Islet of Langerhans (tissue), 1 donor: ENCODE measurements at regions not wholly inside any gene's neighbourhood (a gene's known extent, or its start where the extent isn't known, plus 50 kb on each side); places are given as distances from the start of the nearest gene placed in this dataset.
"Not testable (repeated sequence)": the region's sequence is repeated elsewhere in the genome, so short reads cannot be mapped to it uniquely, and the experiment has no call there.

ENCODE experiments used
- FAIRE-seq: peaks from one replicate; lab custom pipeline; 2011; peaks lifted over from hg19 to GRCh38; lab: Jason Lieb, UNC

GRCh38 chr15:62218841-62219240 is 53.8 kb upstream of the C2CD4B start:
- no peak for FAIRE-seq

- FAIRE-seq: no peak
These were observed 54.7 kb upstream of the C2CD4B start for GRCh38 chr15:62219799-62220198.

DNA sequence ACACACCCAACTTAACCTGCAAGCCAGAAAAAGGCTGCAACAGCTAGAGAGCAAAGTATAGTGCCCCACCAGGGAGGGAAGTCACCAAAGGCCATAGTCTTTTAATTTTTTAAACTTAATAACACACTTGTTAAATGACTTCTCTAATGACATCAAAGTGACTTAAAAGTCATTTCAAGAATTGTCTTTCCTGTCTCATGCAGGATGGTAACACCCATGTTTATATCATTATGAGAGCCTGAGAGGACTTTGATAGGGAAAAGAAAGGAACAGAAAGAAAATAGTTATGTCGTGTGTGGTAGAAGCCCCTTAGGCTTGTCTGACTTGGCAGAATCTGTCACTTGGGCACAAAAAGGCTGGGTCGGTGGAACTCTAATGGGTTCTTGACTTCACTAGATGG is 57.9 kb upstream of the C2CD4B start:
- no peak for FAIRE-seq

- no peak for FAIRE-seq
These were observed 63.5 kb upstream of the C2CD4B start for GRCh38 chr15:62228604-62229003.

- no peak for FAIRE-seq
These were observed 66.8 kb upstream of the C2CD4B start for GRCh38 chr15:62231856-62232255.

GRCh38 chr15:62240121-62241096 is 75.3 kb upstream of the C2CD4B start:
- no peak for FAIRE-seq

GRCh38 chr15:62241135-62241770 is 76.2 kb upstream of the C2CD4B start:
- no peak for FAIRE-seq

- FAIRE-seq: no peak
These were observed 77.9 kb upstream of the C2CD4B start for GRCh38 chr15:62242999-62243398.

GRCh38 chr15:62244762-62245161 is 79.7 kb upstream of the C2CD4B start:
- no peak for FAIRE-seq

DNA sequence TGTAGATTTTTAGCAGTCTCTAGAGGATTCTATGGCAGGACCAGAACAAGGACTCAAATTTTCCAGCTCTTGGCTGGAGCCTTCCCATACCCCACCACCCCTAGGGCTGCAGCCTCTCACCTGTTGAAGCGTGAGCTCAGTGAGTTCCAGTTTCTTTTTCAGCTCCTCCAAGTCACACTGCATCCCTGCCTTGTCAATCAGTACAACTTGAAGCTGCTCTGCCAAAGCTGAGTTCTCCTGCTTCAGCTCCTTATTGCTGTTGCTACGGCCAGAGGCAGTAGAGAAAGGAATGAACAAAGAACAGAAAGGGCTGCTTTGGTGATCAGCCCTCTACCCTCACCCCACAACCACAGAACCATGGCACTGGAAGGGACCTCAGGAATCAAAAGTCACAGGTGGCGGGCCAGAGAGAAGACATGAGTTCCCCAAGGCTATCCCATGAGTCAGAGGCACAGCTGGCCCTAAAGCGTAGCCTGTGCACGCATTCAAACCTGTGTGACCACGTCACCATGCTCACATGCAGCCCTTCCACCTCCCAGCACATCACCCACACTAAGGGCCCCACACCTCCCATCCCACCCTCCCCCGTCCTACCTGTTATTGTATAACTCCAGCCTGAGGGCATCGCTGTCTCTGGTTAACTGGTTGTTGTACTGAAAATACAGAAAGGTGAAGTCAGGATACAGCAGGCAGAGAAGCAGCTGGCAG is 83.3 kb upstream of the C2CD4B start:
- no peak for FAIRE-seq

- FAIRE-seq: no peak
These were observed 84.4 kb upstream of the C2CD4B start for GRCh38 chr15:62249501-62249900.

- no peak for FAIRE-seq
These were observed 85.1 kb upstream of the C2CD4B start for GRCh38 chr15:62250186-62250585.

GRCh38 chr15:62250978-62251377 is 85.9 kb upstream of the C2CD4B start:
- no peak for FAIRE-seq

DNA sequence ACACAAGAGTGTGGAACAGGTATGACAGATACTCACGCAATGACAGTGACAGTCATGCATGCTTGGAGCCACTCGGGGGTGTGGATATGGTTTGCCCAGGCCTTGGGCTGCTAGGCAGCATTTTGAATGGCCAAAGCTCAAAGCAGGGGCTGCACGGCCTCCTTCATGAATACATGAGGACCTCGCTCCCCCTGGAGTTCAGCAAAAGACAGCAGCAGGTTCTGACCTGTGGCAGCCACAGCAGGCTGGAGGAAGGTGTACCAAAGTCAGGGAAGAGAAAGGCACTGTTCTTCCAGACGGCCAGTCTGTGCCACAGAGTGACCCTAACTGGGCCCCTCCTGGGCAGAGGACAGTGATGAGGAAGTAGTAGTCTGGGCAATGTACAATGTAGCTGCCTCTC is 88.2 kb upstream of the C2CD4B start:
- FAIRE-seq: no peak

DNA sequence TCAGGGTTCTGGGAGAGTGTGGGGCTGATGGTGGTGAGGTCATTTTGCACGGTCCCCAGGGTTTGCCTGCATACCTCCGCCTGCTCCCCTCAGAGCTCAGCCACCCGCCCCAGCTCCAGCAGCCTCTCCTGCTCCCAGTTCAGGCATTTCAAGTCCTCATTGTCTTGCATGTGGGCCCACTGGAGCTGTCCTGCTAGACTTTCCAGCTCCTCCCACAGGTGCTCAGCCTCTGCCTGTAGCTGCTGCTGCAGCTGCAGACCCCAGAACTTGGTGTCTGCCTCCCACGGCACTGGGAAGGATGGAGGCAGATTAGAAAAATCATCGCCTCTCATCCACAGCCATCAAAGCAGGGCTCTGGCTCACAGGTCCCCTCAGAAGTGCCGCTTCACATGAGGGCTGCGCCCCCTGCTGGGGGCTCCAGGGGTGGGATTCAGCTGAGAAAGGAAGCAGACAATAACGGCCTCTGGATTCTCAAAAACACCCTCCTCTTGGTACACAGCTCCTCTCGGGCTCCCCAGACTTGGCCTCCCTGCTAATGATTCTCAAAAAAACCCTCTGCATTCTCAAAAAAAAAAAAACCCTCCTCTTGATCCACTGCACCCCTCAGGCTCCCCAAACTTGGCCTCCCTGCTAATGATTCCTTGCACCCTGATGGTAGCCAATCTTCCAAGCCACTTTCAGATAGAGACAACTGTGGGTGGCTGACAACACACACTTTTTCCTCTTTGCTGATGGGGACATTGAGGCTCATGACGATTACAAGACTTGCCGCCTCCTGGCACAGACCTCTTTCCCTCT is 89.3 kb upstream of the C2CD4B start:
- no peak for FAIRE-seq

DNA sequence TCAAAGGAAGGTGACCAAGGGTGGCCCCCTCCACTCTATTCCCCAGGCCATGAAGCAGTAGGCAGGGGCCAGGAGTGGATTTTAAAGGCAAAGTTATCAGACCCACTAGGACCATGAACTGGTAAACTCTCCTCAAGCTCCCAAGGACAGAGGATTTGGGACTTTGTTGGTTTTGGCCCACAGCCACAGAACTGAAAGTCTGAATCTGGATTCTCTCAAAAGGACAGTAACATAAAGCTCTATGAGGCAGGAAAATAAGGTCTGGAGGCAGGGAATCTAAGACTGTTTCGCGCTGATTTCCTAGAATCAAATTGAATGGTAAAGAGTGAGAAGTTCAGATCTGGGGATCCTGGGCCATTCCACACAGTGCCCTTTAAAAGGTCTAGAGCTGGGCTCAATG is 91.3 kb upstream of the C2CD4B start:
- FAIRE-seq: not testable (repeated sequence)

DNA sequence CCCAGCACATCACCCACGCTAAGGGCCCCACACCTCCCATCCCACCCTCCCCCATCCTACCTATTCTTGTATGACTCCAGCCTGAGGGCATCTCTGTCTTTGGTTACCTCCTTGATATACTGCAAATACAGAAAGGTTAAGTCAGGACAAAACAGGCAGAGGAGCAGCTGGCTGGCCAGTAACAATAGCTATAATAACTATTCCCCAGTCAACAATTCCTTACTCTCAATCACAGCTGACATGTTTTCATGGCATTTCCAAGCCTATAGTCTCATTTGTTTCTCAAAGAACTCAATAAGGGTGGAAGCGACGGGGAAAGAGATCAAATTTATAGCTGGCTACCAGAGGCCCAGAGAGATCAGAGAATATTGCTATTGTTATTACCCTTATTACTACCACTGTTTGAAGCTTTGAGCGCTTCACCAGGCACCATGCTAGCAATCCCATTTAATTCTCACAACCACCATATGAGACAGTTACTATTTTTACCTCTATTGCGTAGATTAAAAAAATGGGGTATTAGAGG is 93.0 kb upstream of the C2CD4B start:
- FAIRE-seq: no peak

- no peak for FAIRE-seq
These were observed 97.3 kb upstream of the C2CD4B start for GRCh38 chr15:62262305-62262941.

DNA sequence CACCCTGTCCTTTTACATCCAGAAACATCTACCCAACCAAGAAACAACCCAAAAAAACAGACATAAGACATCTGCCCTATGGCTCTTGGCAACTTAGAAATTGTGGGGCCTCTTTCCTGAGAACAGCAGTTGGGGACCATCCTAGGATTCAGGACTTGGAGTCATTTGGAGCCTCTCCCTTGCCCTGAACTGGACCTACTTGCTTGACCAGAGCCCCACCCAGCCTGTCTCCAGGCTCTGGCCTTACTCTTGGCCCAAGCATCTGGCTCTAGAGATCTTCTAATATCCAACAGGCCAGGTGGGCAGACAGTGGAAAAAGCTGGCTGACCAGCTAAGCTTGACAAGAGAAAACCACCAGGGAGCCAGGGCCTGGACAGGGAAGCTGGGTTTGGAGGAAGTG is 99.1 kb upstream of the C2CD4B start:
- FAIRE-seq: no peak

DNA sequence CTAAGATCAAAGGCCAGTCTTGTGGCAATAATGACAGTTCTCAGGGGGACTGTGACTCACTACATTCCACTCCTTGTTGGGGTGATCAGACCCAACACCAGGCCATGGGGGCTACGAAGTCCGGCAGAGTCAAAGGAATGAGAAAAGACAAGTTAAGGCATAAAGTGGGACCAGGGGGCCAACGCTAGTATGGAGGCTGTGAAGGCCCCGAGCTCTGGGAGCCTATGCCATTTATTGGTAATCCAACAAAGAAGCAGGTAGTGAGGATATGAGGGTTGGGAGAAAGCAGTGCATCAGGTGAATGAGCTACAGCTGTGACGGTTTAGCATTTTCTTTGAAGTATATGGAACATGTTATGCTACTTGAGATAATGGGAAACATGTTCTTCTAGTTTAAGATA is 104.4 kb upstream of the C2CD4B start:
- FAIRE-seq: no peak

- no peak for FAIRE-seq
These were observed 105.3 kb upstream of the C2CD4B start for GRCh38 chr15:62270216-62270921.
